HEK293 (cell line): ENCODE measurements at regions not wholly inside any gene's neighbourhood (a gene's known extent, or its start where the extent isn't known, plus 50 kb on each side); places are given as distances from the start of the nearest gene placed in this dataset.

ENCODE experiments used
- GLI4 ChIP-seq: fragments of 450-650 bp; formaldehyde crosslinking; IDR thresholded peaks from 2 replicates; pipeline ENCODE4 v1.5.1; 2016; ENCODE audit warnings: missing biosample characterization, missing genetic modification characterization
- GLIS1 ChIP-seq: fragments of 450-650 bp; formaldehyde crosslinking; IDR thresholded peaks from 2 replicates; pipeline ENCODE4 v1.5.1; 2016; ENCODE audit warnings: missing biosample characterization, missing genetic modification characterization
- HOXC10 ChIP-seq: sonication (generic); formaldehyde crosslinking; IDR thresholded peaks from 2 replicates; pipeline ENCODE4 v1.8.1; 2023; ENCODE audit warnings: mild to moderate bottlenecking, missing genetic modification reagents
- KLF16 ChIP-seq: fragments of 450-650 bp; formaldehyde crosslinking; IDR thresholded peaks from 2 replicates; pipeline ENCODE4 v1.5.1; 2017; ENCODE audit warnings: missing biosample characterization, missing genetic modification characterization
- SCRT2 ChIP-seq: fragments of 450-650 bp; formaldehyde crosslinking; IDR thresholded peaks from 2 replicates; pipeline ENCODE4 v1.5.1; 2016; ENCODE audit warnings: missing biosample characterization, missing genetic modification characterization
- SP2 ChIP-seq: fragments of 450-650 bp; formaldehyde crosslinking; IDR thresholded peaks from 2 replicates; pipeline ENCODE4 v1.5.1; 2016; ENCODE audit warnings: missing biosample characterization, missing genetic modification characterization
- ZBTB21 ChIP-seq: fragments of 450-650 bp; formaldehyde crosslinking; IDR thresholded peaks from 2 replicates; pipeline ENCODE4 v1.5.1; 2017; ENCODE audit warnings: missing biosample characterization, missing genetic modification characterization
- ZBTB48 ChIP-seq: fragments of 450-650 bp; formaldehyde crosslinking; IDR thresholded peaks from 2 replicates; pipeline ENCODE4 v1.5.1; 2016; ENCODE audit warnings: missing biosample characterization, missing genetic modification characterization
- ZFHX2 ChIP-seq: fragments of 450-650 bp; formaldehyde crosslinking; conservative IDR thresholded peaks from 2 replicates; pipeline ENCODE4 v1.5.1; 2016; ENCODE audit warnings: missing biosample characterization, missing genetic modification characterization
- ZFP37 ChIP-seq: fragments of 450-650 bp; formaldehyde crosslinking; IDR thresholded peaks from 2 replicates; pipeline ENCODE4 v1.5.1; 2016; ENCODE audit warnings: missing biosample characterization, missing genetic modification characterization
- ZIC2 ChIP-seq: fragments of 450-650 bp; formaldehyde crosslinking; IDR thresholded peaks from 2 replicates; pipeline ENCODE4 v1.5.1; 2016; ENCODE audit warnings: missing biosample characterization, missing genetic modification characterization
- ZNF175 ChIP-seq: fragments of 450-650 bp; formaldehyde crosslinking; IDR thresholded peaks from 2 replicates; pipeline ENCODE4 v1.5.1; 2016; ENCODE audit warnings: missing biosample characterization, missing genetic modification characterization
- ZNF324 ChIP-seq: fragments of 450-650 bp; formaldehyde crosslinking; IDR thresholded peaks from 2 replicates; pipeline ENCODE4 v1.5.1; 2016; ENCODE audit warnings: missing biosample characterization, missing genetic modification characterization
- ZNF350 ChIP-seq: fragments of 450-650 bp; formaldehyde crosslinking; IDR thresholded peaks from 2 replicates; pipeline ENCODE4 v1.5.0; 2017; ENCODE audit warnings: missing biosample characterization, mild to moderate bottlenecking, missing genetic modification characterization
- ZNF37A ChIP-seq: fragments of 450-650 bp; IDR thresholded peaks from 2 replicates; pipeline ENCODE4 v1.5.1; 2018; ENCODE audit warnings: missing biosample characterization, missing genetic modification characterization
- ZNF501 ChIP-seq: fragments of 450-650 bp; formaldehyde crosslinking; IDR thresholded peaks from 2 replicates; pipeline ENCODE4 v1.5.1; 2016; ENCODE audit warnings: missing biosample characterization, missing genetic modification characterization
- ZNF529 ChIP-seq: fragments of 450-650 bp; formaldehyde crosslinking; IDR thresholded peaks from 2 replicates; pipeline ENCODE4 v1.5.1; 2017; ENCODE audit warnings: missing genetic modification characterization, missing biosample characterization; ENCODE audit not compliant: insufficient replicate concordance
- ZNF561 ChIP-seq: fragments of 450-650 bp; IDR thresholded peaks from 2 replicates; pipeline ENCODE4 v1.5.1; 2018; ENCODE audit warnings: missing biosample characterization, missing genetic modification characterization, borderline replicate concordance
- ZNF596 ChIP-seq: fragments of 450-650 bp; IDR thresholded peaks from 2 replicates; pipeline ENCODE4 v1.5.0; 2018; ENCODE audit warnings: missing biosample characterization, mild to moderate bottlenecking, missing genetic modification characterization, moderate library complexity
- ZNF626 ChIP-seq: fragments of 450-650 bp; sonication (Bioruptor Pico); formaldehyde crosslinking; IDR thresholded peaks from 2 replicates; pipeline ENCODE4 v1.5.1; 2018; ENCODE audit warnings: missing biosample characterization, missing genetic modification characterization, inconsistent platforms
- ZNF660 ChIP-seq: fragments of 450-650 bp; IDR thresholded peaks from 2 replicates; pipeline ENCODE4 v1.5.1; 2018; ENCODE audit warnings: missing biosample characterization, mild to moderate bottlenecking, missing genetic modification characterization
- ZNF768 ChIP-seq: fragments of 450-650 bp; formaldehyde crosslinking; IDR thresholded peaks from 2 replicates; pipeline ENCODE4 v1.5.1; 2018; ENCODE audit warnings: missing biosample characterization, mild to moderate bottlenecking, missing genetic modification characterization
- ZNF776 ChIP-seq: fragments of 450-650 bp; formaldehyde crosslinking; IDR thresholded peaks from 2 replicates; pipeline ENCODE4 v1.5.0; 2017; ENCODE audit warnings: missing biosample characterization, missing genetic modification characterization, borderline replicate concordance
- ZNF785 ChIP-seq: fragments of 450-650 bp; formaldehyde crosslinking; IDR thresholded peaks from 2 replicates; pipeline ENCODE4 v1.5.1; 2016; ENCODE audit warnings: missing biosample characterization, missing genetic modification characterization
- ZNF843 ChIP-seq: fragments of 450-650 bp; formaldehyde crosslinking; IDR thresholded peaks from 2 replicates; pipeline ENCODE4 v1.5.1; 2016; ENCODE audit warnings: missing biosample characterization, missing genetic modification characterization
- TF ChIP-seq, protein P1 (sequence below): fragments of 450-650 bp; formaldehyde crosslinking; IDR thresholded peaks from 2 replicates; pipeline ENCODE4 v1.5.1; 2017; ENCODE audit warnings: missing biosample characterization, mild to moderate bottlenecking, missing genetic modification characterization, moderate library complexity
- TF ChIP-seq, protein P2 (sequence below): fragments of 450-650 bp; formaldehyde crosslinking; IDR thresholded peaks from 2 replicates; pipeline ENCODE4 v1.5.1; 2016; ENCODE audit warnings: missing biosample characterization, missing genetic modification characterization
- TF ChIP-seq, protein P3 (sequence below): fragments of 450-650 bp; formaldehyde crosslinking; IDR thresholded peaks from 2 replicates; pipeline ENCODE4 v1.5.1; 2016; ENCODE audit warnings: missing biosample characterization, missing genetic modification characterization, borderline replicate concordance
- TF ChIP-seq, protein P4 (sequence below): fragments of 450-650 bp; formaldehyde crosslinking; IDR thresholded peaks from 2 replicates; pipeline ENCODE4 v1.5.1; 2016; ENCODE audit warnings: missing biosample characterization, missing genetic modification characterization, borderline replicate concordance
- TF ChIP-seq, protein P5 (sequence below): fragments of 450-650 bp; formaldehyde crosslinking; IDR thresholded peaks from 2 replicates; pipeline ENCODE4 v1.5.1; 2017; ENCODE audit warnings: missing biosample characterization, missing genetic modification characterization

DNA sequence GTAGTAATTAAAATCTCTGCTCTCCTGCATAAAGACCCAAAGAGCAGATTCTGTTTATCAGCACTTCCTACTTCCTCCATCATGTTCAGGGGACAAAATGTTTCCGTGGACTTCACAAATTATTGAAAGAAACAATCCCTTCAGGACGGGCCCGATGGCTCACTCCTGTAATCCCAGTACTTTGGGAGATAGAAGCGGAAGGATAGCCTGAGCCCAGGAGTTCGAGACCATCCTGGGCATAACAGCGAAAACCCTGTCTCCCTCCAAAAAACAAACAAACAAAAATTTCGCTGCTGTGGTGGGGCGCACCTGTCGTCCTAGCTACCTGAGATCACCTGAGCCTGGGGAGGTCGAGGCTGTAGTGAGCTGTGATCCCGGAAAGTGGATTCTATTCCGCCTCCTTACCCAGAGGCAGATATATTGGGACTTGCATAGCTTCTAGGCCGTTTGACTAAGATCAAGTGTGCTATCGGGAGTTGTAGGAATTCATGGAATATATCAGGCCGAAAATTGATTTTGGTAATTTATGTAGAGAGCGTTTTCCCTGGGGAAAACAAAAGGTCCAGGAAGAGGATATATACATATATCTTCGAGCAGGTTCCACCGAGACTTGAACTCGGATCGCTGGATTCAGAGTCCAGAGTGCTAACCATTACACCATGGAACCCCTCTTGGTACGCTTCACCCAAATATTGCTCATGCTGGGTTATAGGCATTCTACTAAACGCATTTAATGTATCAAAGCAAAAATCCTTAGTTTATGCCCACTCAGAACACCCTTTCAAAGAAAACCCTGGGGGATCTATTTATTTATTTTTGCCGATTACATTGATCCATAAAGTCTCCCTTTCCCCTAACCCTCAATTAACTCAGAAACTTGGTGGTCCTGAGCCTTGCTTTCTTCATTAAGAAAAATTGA is 74.5 kb upstream of the ZNF184 start (continued):
- TF ChIP-seq, protein P1, sequence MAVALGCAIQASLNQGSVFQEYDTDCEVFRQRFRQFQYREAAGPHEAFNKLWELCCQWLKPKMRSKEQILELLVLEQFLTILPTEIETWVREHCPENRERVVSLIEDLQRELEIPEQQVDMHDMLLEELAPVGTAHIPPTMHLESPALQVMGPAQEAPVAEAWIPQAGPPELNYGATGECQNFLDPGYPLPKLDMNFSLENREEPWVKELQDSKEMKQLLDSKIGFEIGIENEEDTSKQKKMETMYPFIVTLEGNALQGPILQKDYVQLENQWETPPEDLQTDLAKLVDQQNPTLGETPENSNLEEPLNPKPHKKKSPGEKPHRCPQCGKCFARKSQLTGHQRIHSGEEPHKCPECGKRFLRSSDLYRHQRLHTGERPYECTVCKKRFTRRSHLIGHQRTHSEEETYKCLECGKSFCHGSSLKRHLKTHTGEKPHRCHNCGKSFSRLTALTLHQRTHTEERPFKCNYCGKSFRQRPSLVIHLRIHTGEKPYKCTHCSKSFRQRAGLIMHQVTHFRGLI (tag by site-specific recombination), result 0 out of 2 replicates have a peak, but pooled peaks have one; percentile 41
- TF ChIP-seq ZNF37A (tag by site-specific recombination) (no peak), ZNF843 (tag by site-specific recombination) (0 out of 2 replicates have a peak, but pooled peaks have one; percentile 40), ZNF785 (tag by site-specific recombination) (no peak), ZNF660 (peak; percentile 92), ZNF175 (tag by site-specific recombination) (no peak), ZNF529 (tag by site-specific recombination) (no peak), ZNF626 (no peak), ZNF596 (tag by site-specific recombination) (no peak; the same call in 1 of the 2 replicates), ZBTB48 (tag by site-specific recombination) (0 out of 2 replicates have a peak, but pooled peaks have one; percentile 31), ZNF768 (tag by site-specific recombination) (no peak), ZNF324 (tag by site-specific recombination) (0 out of 2 replicates have a peak, but pooled peaks have one; percentile 32), ZFP37 (tag by site-specific recombination) (no peak), ZFHX2 (0 out of 2 replicates have a peak, but pooled peaks have one; percentile 5), ZNF561 (tag by site-specific recombination) (peak; percentile 97), ZBTB21 (tag by site-specific recombination) (peak; percentile 59; the same call in 1 of the 2 replicates), GLI4 (no peak), ZIC2 (tag by site-specific recombination) (no peak), ZNF501 (tag by site-specific recombination) (peak; percentile 44; the same call in 1 of the 2 replicates), SP2 (tag by site-specific recombination) (no peak), ZNF350 (tag by site-specific recombination) (no peak), ZNF776 (no peak), SCRT2 (tag by site-specific recombination) (0 out of 2 replicates have a peak, but pooled peaks have one; percentile 8), HOXC10 (no peak), GLIS1 (0 out of 2 replicates have a peak, but pooled peaks have one; percentile 28), KLF16 (tag by site-specific recombination) (no peak)
- TF ChIP-seq, protein P2, sequence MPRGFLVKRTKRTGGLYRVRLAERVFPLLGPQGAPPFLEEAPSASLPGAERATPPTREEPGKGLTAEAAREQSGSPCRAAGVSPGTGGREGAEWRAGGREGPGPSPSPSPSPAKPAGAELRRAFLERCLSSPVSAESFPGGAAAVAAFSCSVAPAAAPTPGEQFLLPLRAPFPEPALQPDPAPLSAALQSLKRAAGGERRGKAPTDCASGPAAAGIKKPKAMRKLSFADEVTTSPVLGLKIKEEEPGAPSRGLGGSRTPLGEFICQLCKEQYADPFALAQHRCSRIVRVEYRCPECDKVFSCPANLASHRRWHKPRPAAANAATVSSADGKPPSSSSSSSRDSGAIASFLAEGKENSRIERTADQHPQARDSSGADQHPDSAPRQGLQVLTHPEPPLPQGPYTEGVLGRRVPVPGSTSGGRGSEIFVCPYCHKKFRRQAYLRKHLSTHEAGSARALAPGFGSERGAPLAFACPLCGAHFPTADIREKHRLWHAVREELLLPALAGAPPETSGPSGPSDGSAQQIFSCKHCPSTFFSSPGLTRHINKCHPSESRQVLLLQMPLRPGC (tag by site-specific recombination), result no peak
- TF ChIP-seq, protein P3, sequence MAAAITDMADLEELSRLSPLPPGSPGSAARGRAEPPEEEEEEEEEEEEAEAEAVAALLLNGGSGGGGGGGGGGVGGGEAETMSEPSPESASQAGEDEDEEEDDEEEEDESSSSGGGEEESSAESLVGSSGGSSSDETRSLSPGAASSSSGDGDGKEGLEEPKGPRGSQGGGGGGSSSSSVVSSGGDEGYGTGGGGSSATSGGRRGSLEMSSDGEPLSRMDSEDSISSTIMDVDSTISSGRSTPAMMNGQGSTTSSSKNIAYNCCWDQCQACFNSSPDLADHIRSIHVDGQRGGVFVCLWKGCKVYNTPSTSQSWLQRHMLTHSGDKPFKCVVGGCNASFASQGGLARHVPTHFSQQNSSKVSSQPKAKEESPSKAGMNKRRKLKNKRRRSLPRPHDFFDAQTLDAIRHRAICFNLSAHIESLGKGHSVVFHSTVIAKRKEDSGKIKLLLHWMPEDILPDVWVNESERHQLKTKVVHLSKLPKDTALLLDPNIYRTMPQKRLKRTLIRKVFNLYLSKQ, result no peak; the same call in 1 of the 2 replicates
- TF ChIP-seq, protein P4, sequence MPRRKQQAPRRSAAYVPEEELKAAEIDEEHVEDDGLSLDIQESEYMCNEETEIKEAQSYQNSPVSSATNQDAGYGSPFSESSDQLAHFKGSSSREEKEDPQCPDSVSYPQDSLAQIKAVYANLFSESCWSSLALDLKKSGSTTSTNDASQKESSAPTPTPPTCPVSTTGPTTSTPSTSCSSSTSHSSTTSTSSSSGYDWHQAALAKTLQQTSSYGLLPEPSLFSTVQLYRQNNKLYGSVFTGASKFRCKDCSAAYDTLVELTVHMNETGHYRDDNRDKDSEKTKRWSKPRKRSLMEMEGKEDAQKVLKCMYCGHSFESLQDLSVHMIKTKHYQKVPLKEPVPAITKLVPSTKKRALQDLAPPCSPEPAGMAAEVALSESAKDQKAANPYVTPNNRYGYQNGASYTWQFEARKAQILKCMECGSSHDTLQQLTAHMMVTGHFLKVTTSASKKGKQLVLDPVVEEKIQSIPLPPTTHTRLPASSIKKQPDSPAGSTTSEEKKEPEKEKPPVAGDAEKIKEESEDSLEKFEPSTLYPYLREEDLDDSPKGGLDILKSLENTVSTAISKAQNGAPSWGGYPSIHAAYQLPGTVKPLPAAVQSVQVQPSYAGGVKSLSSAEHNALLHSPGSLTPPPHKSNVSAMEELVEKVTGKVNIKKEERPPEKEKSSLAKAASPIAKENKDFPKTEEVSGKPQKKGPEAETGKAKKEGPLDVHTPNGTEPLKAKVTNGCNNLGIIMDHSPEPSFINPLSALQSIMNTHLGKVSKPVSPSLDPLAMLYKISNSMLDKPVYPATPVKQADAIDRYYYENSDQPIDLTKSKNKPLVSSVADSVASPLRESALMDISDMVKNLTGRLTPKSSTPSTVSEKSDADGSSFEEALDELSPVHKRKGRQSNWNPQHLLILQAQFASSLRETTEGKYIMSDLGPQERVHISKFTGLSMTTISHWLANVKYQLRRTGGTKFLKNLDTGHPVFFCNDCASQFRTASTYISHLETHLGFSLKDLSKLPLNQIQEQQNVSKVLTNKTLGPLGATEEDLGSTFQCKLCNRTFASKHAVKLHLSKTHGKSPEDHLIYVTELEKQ (tag by site-specific recombination), result peak; percentile 23; the same call in 1 of the 2 replicates
- TF ChIP-seq, protein P5, sequence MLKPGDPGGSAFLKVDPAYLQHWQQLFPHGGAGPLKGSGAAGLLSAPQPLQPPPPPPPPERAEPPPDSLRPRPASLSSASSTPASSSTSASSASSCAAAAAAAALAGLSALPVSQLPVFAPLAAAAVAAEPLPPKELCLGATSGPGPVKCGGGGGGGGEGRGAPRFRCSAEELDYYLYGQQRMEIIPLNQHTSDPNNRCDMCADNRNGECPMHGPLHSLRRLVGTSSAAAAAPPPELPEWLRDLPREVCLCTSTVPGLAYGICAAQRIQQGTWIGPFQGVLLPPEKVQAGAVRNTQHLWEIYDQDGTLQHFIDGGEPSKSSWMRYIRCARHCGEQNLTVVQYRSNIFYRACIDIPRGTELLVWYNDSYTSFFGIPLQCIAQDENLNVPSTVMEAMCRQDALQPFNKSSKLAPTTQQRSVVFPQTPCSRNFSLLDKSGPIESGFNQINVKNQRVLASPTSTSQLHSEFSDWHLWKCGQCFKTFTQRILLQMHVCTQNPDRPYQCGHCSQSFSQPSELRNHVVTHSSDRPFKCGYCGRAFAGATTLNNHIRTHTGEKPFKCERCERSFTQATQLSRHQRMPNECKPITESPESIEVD (tag by site-specific recombination), result peak; percentile 49
